Jurkat, Clone E6-1 (cell line): ENCODE measurements at regions not wholly inside any gene's neighbourhood (a gene's known extent, or its start where the extent isn't known, plus 50 kb on each side); places are given as distances from the start of the nearest gene placed in this dataset.

ENCODE experiments used
- DNase-seq: peaks from one replicate; pipeline ENCODE4 v3.0.0-alpha.2; 2011; ENCODE audit warnings: low read depth, low spot score
- H3K4me3 ChIP-seq: 2 replicates; pipeline ENCODE4 v1.5.1; 2011; ENCODE audit warnings: mild to moderate bottlenecking, low read length, control low read depth, moderate library complexity

DNA sequence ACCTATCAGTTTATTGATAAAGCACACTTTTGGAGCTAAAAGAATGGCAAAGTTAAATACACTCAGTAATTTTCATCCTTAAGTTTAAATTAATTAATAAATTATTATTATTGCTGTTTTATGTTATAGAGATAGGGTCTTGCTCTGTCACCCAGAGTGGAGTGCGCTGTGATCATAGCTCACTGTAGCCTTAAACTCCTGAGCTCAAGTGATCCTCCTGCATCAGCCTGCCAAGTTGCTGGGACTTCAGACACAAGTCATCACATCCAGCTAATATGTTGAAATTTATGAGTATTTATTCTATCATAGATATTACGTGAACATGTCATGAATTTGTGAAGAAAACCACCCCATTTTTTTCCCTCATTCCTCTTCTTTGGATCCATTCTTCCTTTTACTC is 64.2 kb downstream of the GJA1 start:
- H3K4me3 ChIP-seq, result no peak overlapping the region
- DNase-seq, result no peak

GRCh38 chr6:121503589-121503991 is 68.1 kb downstream of the GJA1 start:
- no peak overlapping the region for H3K4me3 ChIP-seq
- no peak for DNase-seq

- no peak for DNase-seq
- no peak overlapping the region for H3K4me3 ChIP-seq
Observed at GRCh38 chr6:121504227-121504626, 68.8 kb downstream of the GJA1 start.

DNA sequence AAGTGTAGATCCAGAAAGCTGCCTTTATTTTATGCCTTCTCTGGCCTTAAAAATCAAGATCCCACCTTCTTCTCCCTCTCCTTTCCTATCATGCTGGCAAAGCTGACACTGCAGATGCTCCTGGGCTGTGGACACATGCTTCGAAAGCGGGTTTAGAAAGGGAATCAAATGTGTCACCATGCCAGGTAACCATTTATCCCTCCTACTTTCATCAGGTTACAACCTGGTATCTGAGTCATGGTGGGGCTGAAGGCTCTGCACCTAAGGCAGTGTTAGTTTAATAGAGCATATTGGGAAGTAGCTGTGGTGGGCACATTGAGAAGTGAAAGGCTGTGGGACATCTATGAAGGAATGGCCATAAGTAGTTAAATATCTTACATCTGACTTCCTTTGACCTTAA is 69.8 kb downstream of the GJA1 start:
- DNase-seq, result no peak
- no peak overlapping the region for H3K4me3 ChIP-seq

DNA sequence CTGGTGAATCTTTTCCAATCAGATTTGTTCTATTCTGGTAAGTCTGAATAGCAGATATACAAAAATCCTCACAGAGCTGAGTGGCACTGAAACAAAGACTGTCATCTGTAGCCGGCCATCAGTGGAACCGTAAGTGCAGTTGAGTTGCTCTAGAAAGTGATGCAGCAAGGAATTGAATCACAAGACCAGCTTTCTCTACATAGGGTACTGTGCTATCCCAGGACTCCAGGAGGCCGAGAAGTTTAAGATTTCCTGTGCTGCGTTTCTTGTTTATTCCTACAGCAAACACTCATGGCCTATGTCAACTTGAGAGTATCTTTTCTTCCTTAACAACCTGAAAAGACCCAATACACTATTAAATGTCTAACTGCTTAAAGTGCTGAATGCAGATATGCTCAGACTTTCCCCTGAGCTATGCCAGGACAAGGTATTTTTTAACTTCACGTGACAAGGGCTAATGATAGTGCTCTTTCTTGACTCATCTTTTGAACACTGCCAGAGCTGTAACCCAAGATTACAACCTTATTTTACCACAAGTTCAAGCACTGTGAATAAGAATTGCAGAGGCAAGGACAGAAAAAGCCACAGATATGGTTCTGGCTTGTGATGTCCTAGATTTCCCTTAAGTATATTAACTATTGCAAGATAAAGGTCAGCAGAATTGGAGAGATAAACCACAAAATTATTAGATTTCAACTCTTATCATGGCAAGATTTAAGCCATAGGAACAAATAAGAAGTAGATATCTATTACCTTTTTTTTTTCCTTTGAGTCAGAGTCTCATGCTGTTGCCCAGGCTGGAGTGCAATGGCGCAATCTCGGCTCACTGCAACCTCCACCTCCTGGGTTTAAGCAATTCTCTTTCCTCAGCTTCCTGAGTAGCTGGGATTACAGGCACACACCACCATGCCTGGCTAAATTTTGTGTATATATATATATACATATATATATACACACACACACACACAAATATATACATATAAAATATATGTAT is 71.6 kb downstream of the GJA1 start:
- no peak overlapping the region for H3K4me3 ChIP-seq
- DNase-seq, result no peak

- DNase-seq, result no peak
- no peak overlapping the region for H3K4me3 ChIP-seq
Observed at GRCh38 chr6:121510568-121511177, 75.2 kb downstream of the GJA1 start.

- H3K4me3 ChIP-seq, result no peak overlapping the region
- DNase-seq, result no peak
Observed at GRCh38 chr6:121515630-121516265, 80.3 kb downstream of the GJA1 start.

DNA sequence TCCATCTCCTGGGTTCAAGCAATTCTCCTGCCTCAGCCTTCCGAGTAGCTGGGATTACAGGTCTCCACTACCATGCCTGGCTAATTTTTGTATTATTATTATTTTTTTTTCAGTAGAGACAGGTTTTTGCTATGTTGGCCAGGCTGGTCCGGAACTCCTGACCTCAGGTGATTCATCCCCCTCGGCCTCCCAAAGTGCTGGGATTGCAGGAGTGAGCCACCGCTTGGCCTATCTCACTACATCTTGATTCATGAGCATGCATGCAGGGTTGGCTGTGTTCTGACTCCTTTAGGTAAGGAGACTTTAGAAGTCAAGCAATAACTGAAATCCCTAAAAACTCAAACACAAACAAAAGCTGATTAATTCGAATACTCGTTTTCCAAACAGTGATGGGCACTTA is 80.9 kb downstream of the GJA1 start:
- H3K4me3 ChIP-seq, result no peak overlapping the region
- DNase-seq, result no peak

- no peak overlapping the region for H3K4me3 ChIP-seq
- no peak for DNase-seq
Observed at GRCh38 chr6:121520337-121521163, 85.1 kb downstream of the GJA1 start.

DNA sequence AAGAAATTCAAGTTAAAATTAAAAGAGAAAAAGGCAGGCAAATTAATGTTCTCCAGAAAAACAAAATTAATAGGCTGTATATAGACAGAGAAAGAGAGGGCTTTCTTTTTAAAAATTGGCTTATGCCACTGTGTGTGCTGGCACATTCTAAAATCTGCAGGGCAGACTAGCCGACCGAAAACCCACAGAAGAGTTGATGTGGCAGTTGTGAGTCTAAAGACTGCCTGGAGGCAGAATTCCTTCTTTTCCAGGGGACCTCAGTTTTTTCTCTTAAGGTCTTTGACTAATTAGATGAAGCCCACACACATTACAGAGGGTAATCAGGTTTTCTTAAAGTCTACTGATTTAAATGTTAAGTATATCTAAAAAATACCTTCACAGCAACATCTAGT is 85.7 kb downstream of the GJA1 start:
- no peak for DNase-seq
- H3K4me3 ChIP-seq, result no peak overlapping the region

- no peak for DNase-seq
- H3K4me3 ChIP-seq, result no peak overlapping the region
Observed at GRCh38 chr6:121522265-121522664, 86.8 kb downstream of the GJA1 start.

- H3K4me3 ChIP-seq, result no peak overlapping the region
- no peak for DNase-seq
Observed at GRCh38 chr6:121522771-121523386, 87.4 kb downstream of the GJA1 start.

GRCh38 chr6:121523628-121524027 is 88.2 kb downstream of the GJA1 start:
- H3K4me3 ChIP-seq, result no peak overlapping the region
- DNase-seq, result no peak

- H3K4me3 ChIP-seq, result no peak overlapping the region
- DNase-seq, result no peak
Observed at GRCh38 chr6:121526282-121526681, 90.8 kb downstream of the GJA1 start.

- H3K4me3 ChIP-seq, result no peak overlapping the region
- DNase-seq, result no peak
Observed at GRCh38 chr6:121531658-121532169, 96.3 kb downstream of the GJA1 start.

DNA sequence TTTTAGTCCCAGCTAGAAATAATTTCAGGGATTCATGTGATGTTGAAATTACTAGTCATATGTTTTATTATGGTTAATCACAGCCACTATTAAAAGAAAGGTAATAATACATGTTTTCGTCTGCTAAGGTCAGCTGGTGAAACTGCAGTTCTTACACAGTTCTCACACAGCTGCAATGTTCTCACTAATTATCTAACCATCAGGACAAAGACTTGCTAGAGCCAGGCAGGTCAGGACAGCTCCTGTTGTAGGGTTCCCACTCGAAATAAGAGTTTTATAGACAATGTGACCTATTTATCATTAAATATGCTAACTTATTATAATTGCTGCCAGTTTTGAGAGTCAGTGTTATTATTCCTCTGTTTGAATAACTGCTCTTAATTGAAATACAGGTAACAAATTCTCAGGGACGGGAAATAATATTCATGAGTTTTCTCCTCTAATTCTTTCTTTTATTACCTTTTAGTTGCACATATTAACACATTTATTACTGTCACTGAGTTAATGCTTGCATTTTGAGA is 97.9 kb downstream of the GJA1 start:
- DNase-seq, result no peak
- no peak overlapping the region for H3K4me3 ChIP-seq

DNA sequence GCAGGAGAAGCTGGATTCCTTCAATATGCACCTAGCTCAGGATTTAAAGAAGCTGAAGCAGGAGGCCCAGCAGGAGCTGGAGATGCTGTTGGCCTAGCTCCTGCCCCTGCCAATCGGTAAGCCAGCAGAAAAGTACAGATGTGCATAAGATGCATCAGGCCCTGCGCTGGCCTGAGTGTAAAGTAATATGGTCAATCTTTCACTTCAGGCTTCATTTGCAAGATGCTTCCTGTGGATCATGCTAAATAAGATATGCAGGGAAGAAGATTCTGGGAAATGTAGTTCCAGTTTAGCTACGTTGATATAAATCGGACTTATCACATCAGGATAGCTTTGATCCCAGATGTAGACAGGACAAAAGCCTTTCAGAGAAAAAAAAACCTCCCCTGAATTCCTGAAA is 100.3 kb downstream of the GJA1 start:
- DNase-seq, result no peak
- H3K4me3 ChIP-seq, result no peak overlapping the region

DNA sequence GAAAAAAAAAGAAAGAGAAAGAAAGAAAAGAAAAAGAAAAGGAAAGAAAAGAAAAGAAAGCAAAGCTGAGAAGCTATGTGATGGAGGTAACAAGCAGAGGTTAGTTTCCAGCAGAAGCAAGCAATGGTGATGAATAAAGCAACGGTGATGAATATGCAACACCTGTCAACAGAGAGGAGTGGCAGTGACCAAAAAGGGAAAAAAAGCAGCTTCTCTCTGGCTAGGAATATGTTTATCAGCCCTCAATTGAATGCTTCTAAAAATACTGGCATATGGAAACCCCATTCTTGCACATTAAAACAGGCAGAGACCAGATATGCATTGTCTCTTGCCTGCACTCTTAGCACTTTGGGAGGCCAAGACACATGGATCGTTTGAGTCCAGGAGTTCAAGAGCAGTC is 100.9 kb downstream of the GJA1 start:
- no peak overlapping the region for H3K4me3 ChIP-seq
- DNase-seq, result no peak

DNA sequence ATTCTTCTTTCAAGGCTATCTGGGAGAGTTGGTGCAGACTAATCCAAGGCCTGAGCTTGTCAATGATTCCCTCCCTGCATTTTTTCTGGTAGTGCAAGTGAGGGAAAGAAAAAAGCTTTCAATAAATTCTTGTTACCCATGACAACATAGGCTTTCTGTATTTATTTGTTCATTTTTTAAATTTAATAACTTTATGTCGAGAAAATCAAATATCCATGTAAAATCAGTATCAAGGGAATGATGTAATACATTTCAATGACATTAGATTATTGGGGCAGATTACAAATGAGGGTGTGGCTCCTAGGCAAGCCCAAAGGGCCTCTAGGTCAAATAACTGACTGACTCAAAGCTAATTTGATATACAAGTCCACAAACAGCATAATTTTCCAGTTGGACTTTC is 104.0 kb downstream of the GJA1 start:
- no peak overlapping the region for H3K4me3 ChIP-seq
- no peak for DNase-seq
